K562 (cell line): ENCODE measurements at regions not wholly inside any gene's neighbourhood (a gene's known extent, or its start where the extent isn't known, plus 50 kb on each side); places are given as distances from the start of the nearest gene placed in this dataset.

Experiments
- ATAC-seq: fragments of 200-7000 bp; cut with Tn5 transposase; 3 replicates; pipeline ENCODE4 v1.9.1; 2020; ENCODE audit warnings: moderate library complexity
- BruUV-seq: library from RNA; stranded (reverse); fragments of 400-500 nt; replicated peaks from 2 replicates; lab custom pipeline; 2021; lab: Mats Ljungman, UMichigan
- CTCF ChIA-PET: fragments of 300-600 bp; formaldehyde crosslinking; extraction: SDS; loops from one replicate; lab custom pipeline; 2021; ENCODE audit warnings: low intra/inter-chr PET ratio; lab: Yijun Ruan, JAX
- POLR2A ChIA-PET: fragments of 300-600, 350-650 bp; sonication (Branson Sonifier 250); formaldehyde crosslinking; extraction: SDS; loops from one replicate; lab custom pipeline; 2021; ENCODE audit warnings: antibody characterized with exemption, inconsistent platforms; lab: Yijun Ruan, JAX
- DNase-seq, 4 experiments: peaks; one replicate each; pipeline versions ENCODE4 v3.0.0 to v3.0.0-alpha.2; 2011 to 2018; ENCODE audit warnings: low spot score in 3 of 4, mixed read lengths in 3 of 4; ENCODE audit errors: extremely low read depth in 1 of 4
- FAIRE-seq: peaks from 2 replicates; lab custom pipeline; 2011; peaks lifted over from hg19 to GRCh38; lab: Jason Lieb, UNC
- H2AFZ ChIP-seq: 2 replicates; pipeline ENCODE4 v1.6.0; 2011; ENCODE audit warnings: low read depth, low read length, control low read depth, inconsistent platforms
- H3K27ac ChIP-seq: fragments of 200-600 bp; 3 replicates; pipeline ENCODE4 v1.8.0; 2011; ENCODE audit warnings: low read depth, mild to moderate bottlenecking, control low read depth, inconsistent platforms, low read length, moderate library complexity, mixed read lengths; ENCODE audit errors: extremely low read depth
- H3K27me3 ChIP-seq, 2 experiments: fragments of 300-600 bp in 1 of 2; 2 replicates in 1 of 2; 3 replicates in 1 of 2; pipeline versions ENCODE4 v1.6.0 to v1.8.0; 2011; ENCODE audit warnings: inconsistent platforms in 2 of 2, low read length in 2 of 2, mild to moderate bottlenecking in 1 of 2, mixed read lengths in 1 of 2, moderate library complexity in 1 of 2; ENCODE audit not compliant: control insufficient read depth in 2 of 2, insufficient read depth in 2 of 2
- H3K36me3 ChIP-seq: fragments of 300-600 bp; 3 replicates; pipeline ENCODE4 v1.8.0; 2011; ENCODE audit warnings: mild to moderate bottlenecking, low read length, inconsistent platforms; ENCODE audit not compliant: control insufficient read depth, insufficient read depth
- H3K4me1 ChIP-seq, 2 experiments: fragments of 200-600 bp in 1 of 2; replicated peaks in 1 of 2; 2 replicates in 1 of 2; 3 replicates in 1 of 2; pipeline versions ENCODE4 v1.5.1 to v1.8.0; 2011; ENCODE audit warnings: inconsistent platforms in 2 of 2, low read length in 2 of 2, mild to moderate bottlenecking in 1 of 2, mixed read lengths in 1 of 2, moderate library complexity in 1 of 2; ENCODE audit not compliant: control insufficient read depth in 2 of 2, insufficient read depth in 2 of 2
- H3K4me2 ChIP-seq: 2 replicates; pipeline ENCODE4 v1.6.1; 2011; ENCODE audit warnings: low read length, control low read depth, inconsistent platforms, mixed read lengths; ENCODE audit not compliant: insufficient read depth
- H3K4me3 ChIP-seq: fragments of 200-600 bp; sonication (generic), shearing (Covaris generic); 2 replicates; pipeline ENCODE4 v1.5.1; 2016; ENCODE audit warnings: control low read depth, inconsistent platforms
- H3K79me2 ChIP-seq: fragments of 200-600 bp; 3 replicates; pipeline ENCODE4 v1.8.0; 2011; ENCODE audit warnings: low read length, inconsistent platforms; ENCODE audit not compliant: control insufficient read depth, insufficient read depth
- H3K9ac ChIP-seq, 2 experiments: 2 replicates each; pipeline versions ENCODE4 v1.6.0 to v1.6.1; 2011; ENCODE audit warnings: low read depth in 2 of 2, low read length in 2 of 2, control low read depth in 1 of 2, inconsistent platforms in 1 of 2, mild to moderate bottlenecking in 1 of 2, mixed read lengths in 1 of 2; ENCODE audit not compliant: insufficient read depth in 1 of 2
- H3K9me1 ChIP-seq: one replicate; pipeline ENCODE4 v1.6.0; 2011; ENCODE audit warnings: inconsistent platforms, mild to moderate bottlenecking, low read length, moderate library complexity; ENCODE audit not compliant: control insufficient read depth, insufficient read depth
- H3K9me3 ChIP-seq: replicated peaks from 2 replicates; pipeline ENCODE4 v1.5.1; 2011; ENCODE audit warnings: low read depth, low read length, inconsistent platforms; ENCODE audit not compliant: control insufficient read depth, insufficient read depth
- H4K20me1 ChIP-seq: replicated peaks from 2 replicates; pipeline ENCODE4 v1.6.1; 2011; ENCODE audit warnings: low read length, inconsistent platforms, mixed read lengths; ENCODE audit not compliant: control insufficient read depth, insufficient read depth
- CXXC5 ChIP-seq: fragments of 250-450 bp; sonication (Bioruptor Pico); IDR thresholded peaks from 2 replicates; pipeline ENCODE4 v1.8.0; 2022; ENCODE audit warnings: inconsistent platforms, mild to moderate bottlenecking, moderate library complexity
- JUND ChIP-seq, 2 experiments: IDR thresholded peaks; 2 replicates in 1 of 2; 3 replicates in 1 of 2; pipeline ENCODE4 v1.6.1; 2011; ENCODE audit warnings: borderline replicate concordance in 2 of 2, low read depth in 2 of 2, low read length in 2 of 2, improper control_type of control experiment in 1 of 2, missing biosample characterization in 1 of 2, missing genetic modification characterization in 1 of 2, missing genetic modification reagents in 1 of 2
- KAT2B ChIP-seq: IDR thresholded peaks from one replicate; pipeline ENCODE4 v1.6.1; 2012; ENCODE audit warnings: low read depth, mild to moderate bottlenecking, control low read depth, inconsistent platforms, low read length, moderate library complexity
- MBD2 ChIP-seq: sonication (generic); IDR thresholded peaks from 2 replicates; pipeline ENCODE4 v1.6.1; 2016; ENCODE audit warnings: low read depth, borderline replicate concordance
- ZBTB1 ChIP-seq: sonication (generic); formaldehyde crosslinking; IDR thresholded peaks from 2 replicates; pipeline ENCODE4 v1.8.1; 2023; ENCODE audit warnings: missing genetic modification reagents, low read depth, mild to moderate bottlenecking, borderline replicate concordance
- ZFP30 ChIP-seq: fragments of 250-450 bp; sonication (Bioruptor Pico); IDR thresholded peaks from 2 replicates; pipeline ENCODE4 v1.8.0; 2022; ENCODE audit warnings: moderate library complexity, mild to moderate bottlenecking, inconsistent platforms, borderline replicate concordance
- ZNF274 ChIP-seq: IDR thresholded peaks from 2 replicates; pipeline ENCODE4 v1.6.1; 2011; ENCODE audit warnings: low read depth, mild to moderate bottlenecking, low read length, moderate library complexity, borderline replicate concordance
- WGBS: fragments of 100-300 bp; shearing (Covaris generic); methylation state at CpG from one replicate; pipeline ENCODE4 v1.1.6; 2016; ENCODE audit warnings: low coverage, mixed read lengths; ENCODE audit not compliant: insufficient coverage; ENCODE audit errors: missing lambda C conversion rate; 5-methylcytosine and 5-hydroxymethylcytosine counted together
- in situ Hi-C: fragments of 300-500 bp; cut with MboI; formaldehyde crosslinking; loops from 4 replicates; pipeline ENCODE4 v1.15.0; 2018; ENCODE audit warnings: inconsistent platforms, mixed read lengths
- intact Hi-C: fragments of 100-400 bp; cut with micrococcal nuclease; formaldehyde crosslinking; loops from 2 replicates; pipeline ENCODE4 v1.14.2; 2022
- TF ChIP-seq, protein P1 (sequence below): fragments of 250-450 bp; sonication (Bioruptor Pico); IDR thresholded peaks from 2 replicates; pipeline ENCODE4 v1.5.0; 2021
- TF ChIP-seq, protein P2 (sequence below): fragments of 450-650 bp; formaldehyde crosslinking; IDR thresholded peaks from 2 replicates; pipeline ENCODE4 v1.4.0; 2020; ENCODE audit warnings: mild to moderate bottlenecking, moderate library complexity
- TF ChIP-seq, protein P3 (sequence below): fragments of 450-650 bp; formaldehyde crosslinking; IDR thresholded peaks from 2 replicates; pipeline ENCODE4 v1.4.0; 2022; ENCODE audit warnings: missing genetic modification characterization
- TF ChIP-seq, protein P4 (sequence below): fragments of 450-650 bp; formaldehyde crosslinking; IDR thresholded peaks from 2 replicates; pipeline ENCODE4 v1.4.0; 2022; ENCODE audit warnings: missing genetic modification characterization
- TF ChIP-seq, protein P5 (sequence below): sonication (generic); formaldehyde crosslinking; IDR thresholded peaks from 2 replicates; pipeline ENCODE4 v1.9.0; 2022; ENCODE audit warnings: mild to moderate bottlenecking, missing genetic modification reagents
- TF ChIP-seq, protein P6 (sequence below): fragments of 200-800 bp; sonication (Bioruptor generic); IDR thresholded peaks from 2 replicates; pipeline ENCODE4 v1.6.1; 2017; ENCODE audit warnings: missing genetic modification characterization, missing compliant biosample characterization
- TF ChIP-seq, protein P7 (sequence below): sonication (generic); formaldehyde crosslinking; IDR thresholded peaks from 2 replicates; pipeline ENCODE4 v1.9.0; 2022; ENCODE audit warnings: mild to moderate bottlenecking, missing genetic modification reagents

DNA sequence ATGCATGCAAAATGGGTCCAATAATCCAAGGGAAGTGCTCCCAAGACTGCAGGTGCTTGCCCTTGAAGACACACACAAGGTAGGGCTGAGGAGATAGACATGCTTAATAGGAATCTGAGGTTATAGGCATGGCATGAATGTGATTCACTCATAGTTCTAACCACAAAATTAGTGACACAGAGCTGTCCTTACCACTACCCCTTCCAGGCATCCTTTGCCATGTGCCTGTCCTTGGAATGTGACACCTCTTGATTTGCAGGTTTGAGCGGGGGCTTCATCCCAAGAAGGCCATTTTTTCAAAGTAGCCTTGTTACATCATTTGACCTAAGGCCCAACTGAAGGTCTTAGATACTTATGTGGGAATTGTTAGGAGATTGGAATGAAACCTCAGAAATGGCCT, 112.5 kb downstream of the CCNG2 start:
- in situ Hi-C loops (no loop called here), intact Hi-C loops (no loop called here)
- ATAC-seq = no peak
- 0% methylated on average over 1 of the region's 1 CpG for WGBS
- Histone ChIP-seq H3K4me2 (no peak overlapping the region), H3K27me3 (no peaks in the 10 kb centered on the region), H2AFZ (no peak overlapping the region), H3K9me1 (no peaks in the 10 kb centered on the region), H3K4me3 (no peak overlapping the region), H3K4me1 (no peaks in the 10 kb centered on the region), H3K9me3 (no peaks in the 10 kb centered on the region), H3K36me3 (no peaks in the 10 kb centered on the region), H4K20me1 (0 out of 2 replicates have a peak, but pooled peaks cover 3% of the 10 kb centered on the region), H3K27ac (no peak overlapping the region), H3K9ac (no peak overlapping the region), H3K79me2 (no peaks in the 10 kb centered on the region)
- CTCF ChIA-PET = no interaction called here
- BruUV-seq = no TSS peak
- POLR2A ChIA-PET = no interaction called here
- no peak for FAIRE-seq
- no peak for DNase-seq
- TF ChIP-seq, protein P1, sequence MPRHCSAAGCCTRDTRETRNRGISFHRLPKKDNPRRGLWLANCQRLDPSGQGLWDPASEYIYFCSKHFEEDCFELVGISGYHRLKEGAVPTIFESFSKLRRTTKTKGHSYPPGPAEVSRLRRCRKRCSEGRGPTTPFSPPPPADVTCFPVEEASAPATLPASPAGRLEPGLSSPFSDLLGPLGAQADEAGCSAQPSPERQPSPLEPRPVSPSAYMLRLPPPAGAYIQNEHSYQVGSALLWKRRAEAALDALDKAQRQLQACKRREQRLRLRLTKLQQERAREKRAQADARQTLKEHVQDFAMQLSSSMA (CRISPR knock-in tag) = no peak
- TF ChIP-seq, protein P2, sequence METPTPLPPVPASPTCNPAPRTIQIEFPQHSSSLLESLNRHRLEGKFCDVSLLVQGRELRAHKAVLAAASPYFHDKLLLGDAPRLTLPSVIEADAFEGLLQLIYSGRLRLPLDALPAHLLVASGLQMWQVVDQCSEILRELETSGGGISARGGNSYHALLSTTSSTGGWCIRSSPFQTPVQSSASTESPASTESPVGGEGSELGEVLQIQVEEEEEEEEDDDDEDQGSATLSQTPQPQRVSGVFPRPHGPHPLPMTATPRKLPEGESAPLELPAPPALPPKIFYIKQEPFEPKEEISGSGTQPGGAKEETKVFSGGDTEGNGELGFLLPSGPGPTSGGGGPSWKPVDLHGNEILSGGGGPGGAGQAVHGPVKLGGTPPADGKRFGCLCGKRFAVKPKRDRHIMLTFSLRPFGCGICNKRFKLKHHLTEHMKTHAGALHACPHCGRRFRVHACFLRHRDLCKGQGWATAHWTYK (CRISPR knock-in tag) = no peak
- TF ChIP-seq, protein P3, sequence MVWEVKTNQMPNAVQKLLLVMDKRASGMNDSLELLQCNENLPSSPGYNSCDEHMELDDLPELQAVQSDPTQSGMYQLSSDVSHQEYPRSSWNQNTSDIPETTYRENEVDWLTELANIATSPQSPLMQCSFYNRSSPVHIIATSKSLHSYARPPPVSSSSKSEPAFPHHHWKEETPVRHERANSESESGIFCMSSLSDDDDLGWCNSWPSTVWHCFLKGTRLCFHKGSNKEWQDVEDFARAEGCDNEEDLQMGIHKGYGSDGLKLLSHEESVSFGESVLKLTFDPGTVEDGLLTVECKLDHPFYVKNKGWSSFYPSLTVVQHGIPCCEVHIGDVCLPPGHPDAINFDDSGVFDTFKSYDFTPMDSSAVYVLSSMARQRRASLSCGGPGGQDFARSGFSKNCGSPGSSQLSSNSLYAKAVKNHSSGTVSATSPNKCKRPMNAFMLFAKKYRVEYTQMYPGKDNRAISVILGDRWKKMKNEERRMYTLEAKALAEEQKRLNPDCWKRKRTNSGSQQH = no peak
- TF ChIP-seq, protein P4, sequence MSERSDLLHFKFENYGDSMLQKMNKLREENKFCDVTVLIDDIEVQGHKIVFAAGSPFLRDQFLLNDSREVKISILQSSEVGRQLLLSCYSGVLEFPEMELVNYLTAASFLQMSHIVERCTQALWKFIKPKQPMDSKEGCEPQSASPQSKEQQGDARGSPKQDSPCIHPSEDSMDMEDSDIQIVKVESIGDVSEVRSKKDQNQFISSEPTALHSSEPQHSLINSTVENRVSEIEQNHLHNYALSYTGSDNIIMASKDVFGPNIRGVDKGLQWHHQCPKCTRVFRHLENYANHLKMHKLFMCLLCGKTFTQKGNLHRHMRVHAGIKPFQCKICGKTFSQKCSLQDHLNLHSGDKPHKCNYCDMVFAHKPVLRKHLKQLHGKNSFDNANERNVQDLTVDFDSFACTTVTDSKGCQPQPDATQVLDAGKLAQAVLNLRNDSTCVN = no peak
- no peak for TF ChIP-seq MBD2
- TF ChIP-seq KAT2B = no peak
- no peak for TF ChIP-seq CXXC5 (CRISPR knock-in tag)
- TF ChIP-seq, protein P5, sequence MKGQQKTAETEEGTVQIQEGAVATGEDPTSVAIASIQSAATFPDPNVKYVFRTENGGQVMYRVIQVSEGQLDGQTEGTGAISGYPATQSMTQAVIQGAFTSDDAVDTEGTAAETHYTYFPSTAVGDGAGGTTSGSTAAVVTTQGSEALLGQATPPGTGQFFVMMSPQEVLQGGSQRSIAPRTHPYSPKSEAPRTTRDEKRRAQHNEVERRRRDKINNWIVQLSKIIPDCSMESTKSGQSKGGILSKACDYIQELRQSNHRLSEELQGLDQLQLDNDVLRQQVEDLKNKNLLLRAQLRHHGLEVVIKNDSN = no peak
- TF ChIP-seq ZNF274 = no peak
- no peak for TF ChIP-seq ZFP30 (CRISPR knock-in tag)
- no peak for TF ChIP-seq JUND (IDR thresholded peaks at IDR 0.05; ENCODE audit: borderline replicate concordance, low read depth, low read length)
- no peak for TF ChIP-seq JUND (tag; IDR thresholded peaks at IDR 0.05; ENCODE audit: borderline replicate concordance, low read depth, low read length)
- TF ChIP-seq, protein P6, sequence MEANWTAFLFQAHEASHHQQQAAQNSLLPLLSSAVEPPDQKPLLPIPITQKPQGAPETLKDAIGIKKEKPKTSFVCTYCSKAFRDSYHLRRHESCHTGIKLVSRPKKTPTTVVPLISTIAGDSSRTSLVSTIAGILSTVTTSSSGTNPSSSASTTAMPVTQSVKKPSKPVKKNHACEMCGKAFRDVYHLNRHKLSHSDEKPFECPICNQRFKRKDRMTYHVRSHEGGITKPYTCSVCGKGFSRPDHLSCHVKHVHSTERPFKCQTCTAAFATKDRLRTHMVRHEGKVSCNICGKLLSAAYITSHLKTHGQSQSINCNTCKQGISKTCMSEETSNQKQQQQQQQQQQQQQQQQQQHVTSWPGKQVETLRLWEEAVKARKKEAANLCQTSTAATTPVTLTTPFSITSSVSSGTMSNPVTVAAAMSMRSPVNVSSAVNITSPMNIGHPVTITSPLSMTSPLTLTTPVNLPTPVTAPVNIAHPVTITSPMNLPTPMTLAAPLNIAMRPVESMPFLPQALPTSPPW = no peak
- TF ChIP-seq, protein P7, sequence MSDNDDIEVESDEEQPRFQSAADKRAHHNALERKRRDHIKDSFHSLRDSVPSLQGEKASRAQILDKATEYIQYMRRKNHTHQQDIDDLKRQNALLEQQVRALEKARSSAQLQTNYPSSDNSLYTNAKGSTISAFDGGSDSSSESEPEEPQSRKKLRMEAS (CRISPR knock-in tag) = no peak
- TF ChIP-seq ZBTB1 (CRISPR knock-in tag) = no peak
